T47D (cell line): ENCODE measurements at regions not wholly inside any gene's neighbourhood (a gene's known extent, or its start where the extent isn't known, plus 50 kb on each side); places are given as distances from the start of the nearest gene placed in this dataset.
"Not testable (repeated sequence)": the region's sequence is repeated elsewhere in the genome, so short reads cannot be mapped to it uniquely, and the experiment has no call there.

Experiments
- DNase-seq, 2 experiments: peaks; one replicate each; pipeline versions ENCODE4 v3.0.0 to v3.0.0-alpha.2; 2011 to 2012; ENCODE audit warnings: low read depth in 1 of 2, low spot score in 1 of 2
- JUND ChIP-seq: IDR thresholded peaks from 2 replicates; pipeline ENCODE4 v1.6.1; 2012; ENCODE audit warnings: low read depth
- in situ Hi-C: cut with HindIII; loops from 2 replicates; pipeline ENCODE4 v1.10.0; 2016; ENCODE audit warnings: low sequenced_read_pairs, low pct_unique_long_range_greater_than_20kb

DNA sequence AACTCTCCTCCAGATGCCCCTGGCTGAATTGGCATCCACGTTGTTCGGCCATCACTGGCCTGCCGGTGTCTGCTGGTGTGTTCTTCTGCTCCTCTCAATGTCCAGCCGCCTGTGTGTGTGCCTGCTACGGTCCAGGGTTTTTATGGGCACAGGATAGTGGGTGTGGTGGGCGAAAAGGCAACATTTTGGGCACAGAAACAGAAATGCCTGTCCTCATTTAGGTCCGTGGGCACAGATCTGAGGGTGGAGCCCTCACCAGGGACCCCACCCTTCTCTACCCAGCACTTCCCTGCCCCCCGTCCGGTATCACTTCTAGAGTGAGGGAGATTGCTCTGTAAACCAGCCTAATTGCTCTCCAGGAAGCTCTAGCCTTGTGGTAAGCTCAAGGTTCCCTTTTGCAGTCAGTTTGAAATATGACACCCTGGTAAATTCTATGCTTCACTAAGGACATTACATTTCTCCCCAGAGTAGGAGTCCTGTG lies 410.1 kb downstream of the MAT2B start:
- TF ChIP-seq JUND: no peak
- in situ Hi-C loops: no loop called here
- DNase-seq: peak in 1 of 2 experiments; percentile 19

DNA sequence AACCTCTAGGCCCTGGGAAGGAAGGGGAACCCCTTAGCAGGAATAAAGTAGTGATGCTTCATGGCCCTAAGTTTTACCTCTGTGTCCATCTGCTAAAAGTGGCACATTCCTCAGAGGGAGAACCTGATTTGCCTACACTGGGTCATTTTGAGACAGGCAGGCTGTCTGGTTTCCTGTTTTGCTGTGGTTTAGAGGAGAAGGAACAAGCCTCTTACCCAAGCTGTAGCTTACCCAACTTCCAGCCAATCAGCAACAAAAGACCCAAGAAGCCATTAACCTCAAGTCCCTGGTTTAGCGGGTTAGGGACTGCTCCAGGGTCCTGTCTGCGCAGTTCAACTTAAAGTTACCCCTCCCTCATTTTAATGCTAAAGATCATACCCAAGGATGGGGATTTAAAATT lies 411.0 kb downstream of the MAT2B start:
- TF ChIP-seq JUND: no peak
- in situ Hi-C loops: no loop called here
- DNase-seq: no peak

DNA sequence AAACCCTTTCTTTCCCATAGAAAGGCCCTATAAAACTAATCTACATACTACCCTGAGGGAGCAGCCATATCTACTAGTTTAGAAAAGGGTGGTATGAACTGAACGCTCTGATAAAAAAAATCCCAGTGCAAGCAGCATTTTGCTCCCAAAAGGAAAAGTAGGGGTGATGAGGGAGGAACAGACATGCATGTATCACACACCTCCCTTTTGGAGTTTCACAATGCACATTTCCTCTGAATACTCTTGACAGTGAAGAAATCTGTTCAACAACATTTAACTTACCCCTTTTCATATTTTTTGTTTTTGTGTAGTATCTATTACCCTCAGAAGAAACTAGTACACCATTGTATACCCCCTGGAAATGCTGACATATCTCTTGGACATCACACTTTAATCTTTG lies 411.4 kb downstream of the MAT2B start:
- in situ Hi-C loops: no loop called here
- DNase-seq: no peak
- TF ChIP-seq JUND: no peak

DNA sequence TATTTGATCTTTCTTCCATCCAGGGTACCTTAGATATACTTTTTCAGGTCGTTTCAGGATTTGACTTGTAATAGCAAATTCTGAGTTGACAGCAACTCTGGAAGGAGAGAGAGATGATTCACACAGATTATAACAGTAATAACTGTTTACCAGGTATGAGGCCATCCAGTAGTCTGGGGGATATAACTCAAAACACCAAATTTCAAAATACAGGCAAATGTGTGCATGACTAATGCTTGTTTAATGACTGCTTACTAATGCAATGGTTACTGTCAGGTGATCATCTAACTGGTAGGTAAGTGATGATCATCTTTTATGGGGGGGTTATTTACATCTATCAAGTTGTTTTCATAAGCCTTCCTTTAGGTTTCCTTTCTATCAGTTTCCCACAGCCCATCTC lies 412.3 kb downstream of the MAT2B start:
- no peak for DNase-seq
- no peak for TF ChIP-seq JUND

DNA sequence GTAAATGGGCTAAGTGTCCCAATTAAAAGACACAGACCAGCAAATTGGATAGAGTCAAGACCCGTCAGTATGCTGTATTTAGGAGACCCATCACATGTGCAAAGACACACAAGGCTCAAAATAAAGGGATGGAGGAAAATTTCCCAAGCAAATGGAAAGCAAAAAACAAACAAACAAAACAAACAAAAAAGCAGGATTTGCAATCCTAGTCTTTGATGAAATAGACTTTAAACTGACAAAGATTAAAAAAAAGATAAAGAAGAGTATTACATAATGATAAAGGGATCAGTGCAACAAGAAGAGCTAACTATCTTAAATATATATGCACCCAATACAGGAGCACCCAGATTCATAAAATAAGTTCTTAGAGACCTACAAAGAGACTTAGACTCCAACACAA lies 429.6 kb downstream of the MAT2B start:
- DNase-seq, in situ Hi-C loops: not testable (repeated sequence)

More for the DNA sequence above, 412.3 kb downstream of the MAT2B start:
- in situ Hi-C loops: no loop called here

DNA sequence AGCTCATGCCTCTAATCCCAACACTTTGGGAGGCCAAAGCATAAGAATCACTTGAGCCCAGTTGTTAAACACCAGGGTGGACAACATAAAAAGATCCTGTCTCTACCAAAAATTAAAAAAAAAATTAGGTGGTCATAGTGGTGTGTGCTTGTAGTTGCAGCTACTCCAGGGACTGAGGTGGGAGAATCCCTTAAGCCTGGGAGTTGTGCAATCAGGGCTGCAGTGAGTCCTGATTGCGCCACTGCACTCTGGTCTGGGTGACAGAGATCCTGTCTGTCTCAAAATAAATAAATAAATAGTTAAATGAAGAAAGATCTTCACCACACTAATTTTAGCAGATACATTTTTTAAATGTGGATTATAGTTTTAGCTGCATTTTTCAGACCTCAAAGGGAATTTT lies 433.2 kb downstream of the MAT2B start:
- no peak for TF ChIP-seq JUND
- in situ Hi-C loops: no loop called here
- no peak for DNase-seq

DNA sequence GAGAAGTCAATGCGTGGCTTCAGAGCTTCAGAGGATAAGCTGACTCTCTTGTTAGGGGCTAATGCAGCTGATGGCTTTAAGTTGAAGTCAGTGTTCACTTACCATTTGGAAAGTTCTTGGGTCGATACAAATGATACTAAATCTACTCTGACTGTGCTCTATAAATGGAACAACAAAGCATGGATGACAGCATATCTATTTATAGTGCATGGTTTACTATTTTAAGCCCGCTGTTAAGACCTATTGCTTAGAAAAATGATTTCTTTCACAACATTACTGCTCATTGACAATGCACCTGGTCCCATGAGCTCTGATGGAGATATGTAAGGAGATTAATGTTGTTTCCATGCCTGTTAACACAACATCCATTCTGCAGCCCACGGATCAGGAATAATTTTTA lies 435.7 kb downstream of the MAT2B start:
- DNase-seq: no peak
- in situ Hi-C loops: no loop called here
- TF ChIP-seq JUND: no peak

DNA sequence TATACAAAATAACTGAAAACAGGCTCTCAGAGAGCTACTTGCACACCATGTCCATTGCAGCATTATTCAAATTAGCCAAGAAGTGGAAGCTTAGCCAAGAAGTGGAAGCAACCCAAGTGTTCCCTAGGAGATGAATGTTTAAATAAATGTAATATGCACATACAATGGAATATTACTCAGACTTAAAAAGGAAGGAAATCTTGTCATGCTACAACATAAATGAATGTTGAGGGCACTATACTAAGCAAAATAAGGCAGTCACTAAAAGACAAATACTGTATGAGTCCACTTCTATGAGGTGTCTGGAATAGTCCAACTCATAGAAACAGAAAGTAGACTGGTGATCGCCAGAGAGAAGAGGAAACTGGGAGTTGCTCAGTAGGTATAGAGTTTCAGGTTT lies 438.1 kb downstream of the MAT2B start:
- DNase-seq: no peak
- no peak for TF ChIP-seq JUND
- in situ Hi-C loops: no loop called here

DNA sequence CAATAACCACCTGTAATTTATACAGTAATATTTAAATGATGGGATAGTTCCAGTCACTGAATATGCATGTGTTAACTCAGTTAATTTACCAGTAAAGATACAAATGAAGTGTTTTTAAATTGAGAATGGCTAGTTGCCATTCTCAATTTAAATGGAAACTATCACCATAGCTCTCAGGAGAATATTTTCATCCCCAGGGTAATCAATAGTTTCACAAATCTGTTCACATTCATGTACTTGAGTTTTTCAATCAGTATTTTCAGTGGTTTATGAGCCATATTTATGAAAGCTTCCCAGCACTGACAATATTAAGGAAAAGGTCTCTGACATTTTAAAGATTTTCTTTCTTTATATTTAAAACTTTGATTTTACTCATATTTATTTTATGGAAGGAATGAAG lies 439.3 kb downstream of the MAT2B start:
- DNase-seq: no peak
- in situ Hi-C loops: no loop called here

DNA sequence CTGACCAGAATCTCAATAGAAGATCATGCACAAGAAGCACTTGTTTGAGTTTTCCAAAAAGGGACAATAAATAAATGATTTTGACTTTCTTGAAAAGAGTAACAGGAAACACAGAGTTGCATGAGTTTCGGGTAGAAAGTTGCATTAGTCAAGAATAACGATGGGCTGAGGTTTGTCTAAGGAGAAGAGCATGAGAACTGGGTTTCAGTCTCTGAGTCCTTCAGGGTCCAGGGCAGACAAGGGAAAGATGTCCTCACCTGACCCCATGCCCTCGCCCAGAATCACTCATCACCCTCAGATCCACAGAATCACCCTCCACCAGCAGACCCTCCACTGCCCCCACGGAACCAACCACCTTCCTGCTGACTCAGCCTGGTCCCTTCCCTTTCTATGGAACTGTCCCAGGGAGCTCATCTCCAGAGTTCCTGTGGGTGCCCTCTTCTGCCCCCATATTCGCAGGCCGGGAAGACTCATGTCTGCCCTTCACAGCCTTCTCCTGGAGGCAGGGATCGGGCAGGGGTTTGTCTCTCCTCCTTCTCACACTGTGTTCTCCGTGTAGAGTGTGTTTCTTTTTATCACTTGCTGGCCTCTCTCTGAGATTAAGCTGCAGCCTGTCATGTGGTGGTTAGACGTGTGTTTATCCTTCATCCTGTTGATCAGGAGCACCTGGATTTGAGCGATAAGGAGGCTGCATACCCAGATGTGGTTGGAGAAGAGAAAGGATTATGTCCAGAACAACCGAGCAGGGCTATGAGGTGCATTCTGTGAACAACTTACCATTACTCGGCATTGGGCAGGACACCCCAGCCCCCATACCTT lies 442.6 kb downstream of the MAT2B start:
- no peak for TF ChIP-seq JUND
- in situ Hi-C loops: no loop called here
- DNase-seq: no peak

More for the DNA sequence above, 439.3 kb downstream of the MAT2B start:
- TF ChIP-seq JUND: no peak

DNA sequence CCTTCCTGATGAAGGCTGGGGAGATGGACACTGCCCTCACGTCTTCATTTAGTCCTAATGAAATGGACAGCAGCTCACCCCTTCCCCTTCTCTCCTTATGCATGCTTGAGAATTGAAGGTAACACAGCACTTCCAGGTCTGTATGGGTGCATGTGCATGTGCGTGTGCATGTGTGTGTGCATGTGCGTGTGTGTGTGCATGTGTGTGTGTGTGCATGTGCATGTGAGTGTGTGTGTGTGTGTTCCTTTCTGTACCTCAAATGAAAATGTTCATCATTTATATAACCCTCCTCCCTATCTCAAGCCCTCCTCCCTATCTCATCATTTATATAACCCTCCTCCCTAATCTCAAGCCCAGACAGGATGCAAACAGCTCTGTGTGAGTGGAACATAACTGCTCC lies 444.8 kb downstream of the MAT2B start:
- TF ChIP-seq JUND: no peak
- in situ Hi-C loops: no loop called here
- no peak for DNase-seq

DNA sequence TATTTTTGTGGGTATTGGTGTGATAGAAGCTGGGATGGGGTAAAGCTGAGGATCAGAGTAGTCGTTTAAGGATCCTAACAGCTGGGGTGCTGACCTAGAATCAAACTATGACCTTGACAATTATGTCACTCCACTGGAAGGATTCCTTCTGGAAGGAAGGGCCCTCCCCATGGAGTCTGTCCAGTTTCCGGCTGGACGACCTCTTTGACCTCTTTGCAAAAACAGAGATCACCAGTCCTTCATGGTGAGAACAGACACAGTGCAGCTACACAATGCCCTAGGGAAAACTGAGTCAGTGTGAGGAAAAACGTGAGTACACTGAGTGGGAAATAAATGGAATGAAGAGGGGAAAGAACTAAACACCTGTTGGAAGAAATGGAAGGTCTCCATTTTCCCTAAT lies 445.6 kb downstream of the MAT2B start:
- TF ChIP-seq JUND: no peak
- in situ Hi-C loops: no loop called here
- DNase-seq: no peak

DNA sequence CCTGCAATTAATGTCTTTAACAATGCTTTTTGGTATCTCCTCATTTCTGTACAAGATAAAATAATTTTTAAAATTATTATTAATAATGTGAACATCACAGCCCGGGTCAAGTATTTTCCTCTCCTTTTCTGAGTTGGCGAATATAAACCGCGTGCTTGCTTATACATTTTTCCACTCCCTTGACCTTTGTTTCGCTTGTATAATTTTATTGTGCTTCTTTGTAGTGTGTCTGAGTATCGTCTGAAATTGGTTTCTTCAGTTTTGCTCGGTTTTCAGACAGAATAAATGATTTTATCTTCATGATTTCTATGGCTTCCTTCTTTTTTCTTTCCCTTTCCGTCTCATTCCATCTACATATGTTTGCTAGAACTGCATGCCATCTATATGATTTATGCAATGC lies 448.5 kb downstream of the MAT2B start:
- TF ChIP-seq JUND: no peak
- in situ Hi-C loops: no loop called here
- no peak for DNase-seq

DNA sequence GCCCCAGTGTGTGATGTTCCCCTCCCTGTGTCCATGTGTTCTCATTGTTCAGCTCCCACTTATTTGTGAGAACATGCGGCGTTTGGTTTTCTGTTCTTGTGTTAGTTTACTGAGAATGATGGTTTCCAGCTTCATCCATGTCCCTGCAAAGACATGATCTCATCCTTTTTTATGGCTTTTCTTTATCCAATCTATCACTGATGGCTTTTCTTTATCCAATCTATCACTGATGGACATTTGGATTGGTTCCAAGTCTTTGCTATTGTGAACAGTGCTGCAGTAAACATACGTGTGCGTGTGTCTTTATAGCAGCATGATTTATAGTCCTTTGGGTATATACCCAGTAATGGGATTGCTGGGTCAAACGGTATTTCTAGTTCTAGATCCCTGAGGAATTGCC lies 455.8 kb downstream of the MAT2B start:
- in situ Hi-C loops: not testable (repeated sequence)

More for the DNA sequence above, 455.8 kb downstream of the MAT2B start:
- DNase-seq: not testable (repeated sequence)
